WTC11 (cell line): ENCODE measurements at regions not wholly inside any gene's neighbourhood (a gene's known extent, or its start where the extent isn't known, plus 50 kb on each side); places are given as distances from the start of the nearest gene placed in this dataset.

Source experiments
- CREB1 ChIP-seq: sonication (generic); formaldehyde crosslinking; IDR thresholded peaks from 2 replicates; pipeline ENCODE4 v1.8.0; 2023; ENCODE audit warnings: mild to moderate bottlenecking, missing genetic modification reagents
- CTCF ChIP-seq: fragments of 200-600 bp; IDR thresholded peaks from 2 replicates; pipeline ENCODE4 v1.8.0; 2022; ENCODE audit warnings: antibody characterized with exemption
- FOXP1 ChIP-seq: sonication (generic); formaldehyde crosslinking; IDR thresholded peaks from 2 replicates; pipeline ENCODE4 v1.8.0; 2022; ENCODE audit warnings: missing genetic modification reagents, mild to moderate bottlenecking, moderate library complexity, borderline replicate concordance
- JUN ChIP-seq: sonication (generic); formaldehyde crosslinking; IDR thresholded peaks from 2 replicates; pipeline ENCODE4 v1.8.0; 2023; ENCODE audit warnings: mild to moderate bottlenecking, missing genetic modification reagents
- OVOL2 ChIP-seq: fragments of 250-450 bp; sonication (Bioruptor Pico); IDR thresholded peaks from 2 replicates; pipeline ENCODE4 v1.9.0; 2021; ENCODE audit warnings: mild to moderate bottlenecking, borderline replicate concordance
- RELA ChIP-seq: sonication (generic); formaldehyde crosslinking; IDR thresholded peaks from 2 replicates; pipeline ENCODE4 v1.8.1; 2022; ENCODE audit warnings: missing genetic modification reagents, mild to moderate bottlenecking, borderline replicate concordance
- ZBTB21 ChIP-seq: sonication (generic); formaldehyde crosslinking; IDR thresholded peaks from 2 replicates; pipeline ENCODE4 v1.8.1; 2023; ENCODE audit warnings: mild to moderate bottlenecking, missing genetic modification reagents, borderline replicate concordance
- ZNF121 ChIP-seq: sonication (generic); formaldehyde crosslinking; IDR thresholded peaks from 2 replicates; pipeline ENCODE4 v1.8.0; 2023; ENCODE audit warnings: missing genetic modification reagents
- ZNF416 ChIP-seq: fragments of 250-450 bp; sonication (Bioruptor Pico); IDR thresholded peaks from 2 replicates; pipeline ENCODE4 v1.9.0; 2021; ENCODE audit warnings: mild to moderate bottlenecking, inconsistent platforms

- TF ChIP-seq CTCF (no peak), JUN (CRISPR knock-in tag) (no peak), ZBTB21 (CRISPR knock-in tag) (no peak), CREB1 (no peak), OVOL2 (CRISPR knock-in tag) (no peak), ZNF121 (CRISPR knock-in tag) (no peak), ZNF416 (CRISPR knock-in tag) (no peak), FOXP1 (CRISPR knock-in tag) (no peak), RELA (CRISPR knock-in tag) (no peak)
Observed at GRCh38 chrX:109845996-109846395, 112.9 kb upstream of the ACSL4 start.
